Left renal pelvis (tissue), 4 donors: ENCODE measurements at regions not wholly inside any gene's neighbourhood (a gene's known extent, or its start where the extent isn't known, plus 50 kb on each side); places are given as distances from the start of the nearest gene placed in this dataset.
"Not testable (repeated sequence)": the region's sequence is repeated elsewhere in the genome, so short reads cannot be mapped to it uniquely, and the experiment has no call there.

ENCODE experiments used
- DNase-seq, 4 donors: peaks; one replicate each; pipeline ENCODE4 v3.0.0-alpha.2; 2013; ENCODE audit warnings: low read depth in 4 of 4, low spot score in 3 of 4

GRCh38 chr2:180699657-180700361, 280.6 kb upstream of the UBE2E3 start:
- no peak for DNase-seq

- no peak for DNase-seq
Measured at GRCh38 chr2:180698668-180699067, 281.7 kb upstream of the UBE2E3 start.

GRCh38 chr2:180695586-180696401, 284.6 kb upstream of the UBE2E3 start:
- DNase-seq: no peak

DNA sequence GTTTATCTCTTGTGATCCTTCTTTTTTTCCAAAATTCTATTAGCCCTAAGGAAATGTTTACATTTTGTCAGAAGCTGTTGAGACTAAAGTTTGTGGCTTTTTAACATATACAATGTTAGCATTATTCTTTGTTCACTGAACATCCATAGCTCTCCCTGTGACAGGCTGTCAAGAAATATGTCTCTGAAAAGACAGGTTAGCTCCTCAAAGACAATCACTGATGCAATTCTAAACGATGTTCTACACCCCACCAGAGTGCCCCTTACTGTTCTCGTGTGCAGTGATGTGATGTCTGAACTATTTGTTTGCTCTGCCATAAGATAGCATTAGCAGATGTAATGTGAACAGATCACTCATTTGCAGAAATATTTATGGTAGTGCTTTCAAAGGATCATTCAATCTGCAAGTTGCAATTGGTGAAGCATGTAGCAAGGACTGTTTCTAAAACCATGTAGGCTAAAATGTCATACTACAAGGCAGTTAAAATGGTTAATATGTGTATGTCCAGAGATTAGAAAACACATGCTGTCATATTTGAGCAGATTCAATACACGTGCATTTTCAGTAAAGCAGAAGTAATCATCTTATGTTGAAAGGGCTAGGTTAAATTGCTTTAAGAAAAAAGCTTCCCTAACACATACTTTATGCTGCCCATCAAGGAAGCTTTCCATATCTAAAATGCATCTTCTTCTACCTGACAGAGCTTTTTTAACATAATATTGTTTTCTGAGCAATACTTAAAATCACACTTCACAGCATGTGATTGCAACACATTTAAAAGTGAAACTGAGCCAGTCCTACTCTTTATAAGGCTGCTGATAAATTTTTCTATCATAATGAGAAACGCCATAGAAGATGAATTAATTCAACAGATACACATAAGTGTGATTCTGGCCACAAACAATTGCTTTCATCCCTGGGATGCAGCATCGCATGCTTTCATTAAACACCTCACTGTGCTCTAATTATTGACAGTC, 285.7 kb upstream of the UBE2E3 start:
- no peak for DNase-seq

GRCh38 chr2:180692322-180692721, 288.1 kb upstream of the UBE2E3 start:
- DNase-seq: no peak

GRCh38 chr2:180691855-180692223, 288.6 kb upstream of the UBE2E3 start:
- not testable (repeated sequence) for DNase-seq

DNA sequence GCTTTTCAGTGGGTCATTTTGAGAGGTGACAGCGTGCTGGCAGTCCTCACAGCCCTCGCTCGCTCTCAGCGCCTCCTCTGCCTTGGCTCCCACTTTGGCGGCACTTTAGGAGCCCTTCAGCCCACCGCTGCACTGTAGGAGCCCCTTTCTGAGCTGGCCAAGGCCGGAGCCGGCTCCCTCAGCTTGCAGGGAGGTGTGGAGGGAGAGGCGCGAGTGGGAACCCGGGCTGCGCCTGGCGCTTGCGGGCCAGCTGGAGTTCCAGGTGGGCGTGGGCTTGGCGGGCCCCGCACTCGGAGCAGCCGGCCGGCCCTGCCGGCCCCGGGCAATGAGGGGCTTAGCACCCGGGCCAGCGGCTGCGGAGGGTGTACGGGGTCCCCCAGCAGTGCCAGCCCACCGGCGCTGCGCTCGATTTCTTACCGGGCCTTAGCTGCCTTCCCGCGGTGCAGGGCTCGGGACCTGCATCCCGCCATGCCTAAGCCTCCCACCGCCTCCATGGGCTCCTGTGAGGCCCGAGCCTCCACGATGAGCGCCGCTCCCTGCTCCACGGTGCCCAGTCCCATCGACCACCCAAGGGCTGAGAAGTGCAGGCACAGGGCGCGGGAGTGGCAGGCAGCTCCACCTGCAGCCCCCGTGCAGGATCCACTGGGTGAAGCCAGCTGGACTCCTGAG, 289.1 kb upstream of the UBE2E3 start:
- not testable (repeated sequence) for DNase-seq

DNA sequence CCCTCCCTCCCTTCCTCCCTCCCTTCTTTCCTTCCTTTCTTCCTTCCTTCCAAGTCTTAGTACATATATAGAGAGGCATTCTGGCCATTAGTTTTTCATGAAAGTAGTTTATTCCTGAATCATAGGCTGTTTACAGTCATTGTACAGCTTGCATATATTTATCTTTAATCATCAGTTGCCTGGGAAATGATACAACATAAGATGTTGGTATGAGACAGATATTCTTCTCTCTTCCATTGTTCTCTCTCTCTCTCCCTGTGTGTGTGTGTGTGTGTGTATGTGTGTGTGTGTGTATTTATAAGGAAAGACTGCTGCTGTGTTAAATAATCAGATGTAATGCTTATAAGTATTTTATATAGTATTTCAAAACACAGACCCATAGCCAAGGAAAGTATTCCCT, 289.8 kb upstream of the UBE2E3 start:
- no peak for DNase-seq

GRCh38 chr2:180682871-180683270, 297.5 kb upstream of the UBE2E3 start:
- no peak for DNase-seq

DNA sequence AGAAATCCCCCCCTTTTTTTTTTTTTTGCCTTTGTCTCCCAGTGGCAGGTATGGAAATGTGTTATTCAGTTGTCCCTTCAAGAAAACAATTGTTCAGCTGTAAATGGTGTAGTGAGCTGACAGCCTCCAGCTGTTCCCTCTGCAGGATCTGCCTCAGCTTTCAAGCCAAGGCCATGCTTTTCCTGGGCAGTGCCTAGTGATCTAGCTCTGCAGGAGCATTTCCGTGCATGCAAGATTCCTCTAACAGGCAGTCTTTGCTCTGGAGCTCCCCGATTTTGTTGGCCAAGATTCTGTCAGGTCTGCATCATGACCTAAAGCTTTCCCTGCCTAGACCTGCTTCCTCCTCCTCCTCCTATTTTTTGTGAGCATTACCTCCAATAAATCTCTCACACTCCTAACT, 300.7 kb upstream of the UBE2E3 start:
- no peak for DNase-seq

DNA sequence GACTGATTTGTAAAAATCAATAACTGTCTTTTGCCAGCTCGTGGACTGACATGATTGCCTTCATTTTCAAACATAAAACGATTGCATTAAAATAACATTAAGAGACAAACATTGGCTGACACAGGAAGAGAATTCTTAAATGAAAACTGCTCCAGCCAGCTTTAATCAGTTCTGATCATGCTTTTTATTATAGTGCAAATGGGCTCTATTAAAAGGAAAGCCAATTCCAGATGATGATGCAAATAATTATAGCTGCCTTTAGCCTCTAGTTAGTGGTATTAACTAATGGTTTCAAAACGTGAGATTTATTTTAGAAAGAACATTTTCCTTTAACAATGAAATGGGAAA, 301.8 kb upstream of the UBE2E3 start:
- no peak for DNase-seq

- DNase-seq: no peak
Measured at GRCh38 chr2:180677930-180678624, 302.3 kb upstream of the UBE2E3 start.

GRCh38 chr2:180677200-180677599, 303.2 kb upstream of the UBE2E3 start:
- no peak for DNase-seq

DNA sequence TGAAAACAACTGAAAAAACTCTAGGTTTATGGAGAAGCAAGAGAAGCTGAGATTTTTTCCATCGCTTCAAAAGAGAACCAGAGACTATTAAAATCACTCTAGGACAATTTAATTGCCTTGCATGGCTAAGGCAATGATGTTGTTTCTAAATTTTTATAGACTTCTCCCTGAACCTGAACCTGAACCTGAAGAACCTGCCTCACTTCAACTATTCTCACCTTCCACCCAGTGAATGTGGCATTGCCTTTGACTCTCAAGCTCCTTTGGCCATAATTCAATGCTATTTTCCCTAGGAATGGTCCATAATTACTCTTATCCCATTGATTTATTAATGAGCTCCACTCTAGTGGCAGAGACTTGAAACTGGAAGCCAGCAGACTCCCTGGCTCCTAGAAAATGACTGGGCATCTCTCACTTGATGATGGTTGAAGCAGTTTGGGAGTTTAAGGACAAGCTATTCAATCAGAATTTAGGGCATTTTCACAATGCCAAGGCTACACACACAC, 303.8 kb upstream of the UBE2E3 start:
- DNase-seq: no peak

DNA sequence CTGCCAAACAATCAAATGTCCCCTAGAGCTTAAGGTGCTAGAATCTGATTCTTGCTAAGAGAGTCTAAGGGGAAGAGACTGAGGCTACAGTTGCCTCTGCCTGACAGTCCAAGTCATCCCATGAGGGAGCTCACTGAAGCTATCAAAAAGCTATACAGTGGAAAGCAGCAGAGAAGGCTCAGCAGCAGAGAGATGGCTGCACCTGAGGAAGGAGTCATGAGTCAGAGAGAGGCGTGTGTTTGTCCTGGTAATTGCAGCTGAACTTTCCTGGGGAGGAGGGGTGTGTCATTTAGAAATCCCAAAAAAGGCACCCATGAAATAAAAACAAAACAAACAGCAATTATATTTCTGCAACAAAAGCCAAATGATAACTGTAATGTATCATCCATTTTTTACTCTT, 305.2 kb upstream of the UBE2E3 start:
- DNase-seq: no peak

DNA sequence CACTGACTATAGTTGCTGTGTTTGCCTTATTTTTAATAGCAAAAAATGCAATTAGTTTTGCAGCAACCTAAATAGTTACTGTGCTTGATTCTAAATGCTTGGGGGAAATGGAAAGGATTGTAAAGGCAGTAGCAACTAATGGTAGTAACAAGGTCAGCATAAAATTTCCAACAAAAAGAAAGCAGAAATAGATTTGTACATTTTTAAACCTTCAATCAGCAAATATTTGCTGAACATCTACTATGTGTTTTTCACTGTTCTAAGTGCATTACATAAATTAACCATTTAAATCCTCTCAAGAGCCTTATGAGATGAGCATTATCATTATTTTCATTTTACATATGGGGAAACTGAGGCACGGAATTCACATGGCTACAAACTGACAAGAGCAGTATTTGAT, 308.0 kb upstream of the UBE2E3 start:
- DNase-seq: no peak

DNA sequence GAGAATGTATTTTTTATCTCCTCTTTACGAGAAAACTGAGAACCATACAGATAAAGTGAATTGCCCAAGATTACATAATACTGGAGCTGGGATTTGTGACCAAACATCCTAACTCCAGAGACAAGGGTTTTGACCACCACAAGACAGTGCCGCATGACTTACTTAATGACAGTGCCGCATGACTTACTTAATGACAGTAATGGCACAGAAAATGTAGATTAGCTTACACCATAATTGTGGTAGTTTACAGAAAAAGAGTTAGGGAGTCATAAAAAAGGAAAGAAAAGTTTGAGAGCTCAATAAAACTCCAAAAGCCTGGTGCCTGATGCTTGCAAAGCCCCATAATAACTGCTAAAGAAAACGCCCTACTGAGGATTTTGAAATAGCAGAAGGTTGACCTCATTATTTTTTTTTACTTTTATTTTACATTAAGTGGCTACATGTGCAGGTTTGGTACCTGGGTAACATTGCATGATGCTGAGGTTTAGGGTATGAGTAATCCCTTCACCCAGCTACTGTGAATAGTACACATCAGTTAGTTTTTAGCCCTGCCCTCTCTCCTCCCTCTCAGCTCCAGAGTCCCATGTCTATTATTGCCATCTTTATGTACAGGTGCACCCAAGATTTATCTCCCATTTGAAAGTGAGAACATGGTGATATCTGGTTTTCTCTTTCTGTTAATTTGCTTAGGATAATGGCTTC, 310.0 kb upstream of the UBE2E3 start:
- DNase-seq: no peak

- DNase-seq: no peak
Measured at GRCh38 chr2:180669016-180669415, 311.4 kb upstream of the UBE2E3 start.

GRCh38 chr2:180664507-180664906, 315.9 kb upstream of the UBE2E3 start:
- DNase-seq: no peak
